Activated naive CD8-positive, alpha-beta T cell (primary cell): ENCODE measurements at regions not wholly inside any gene's neighbourhood (a gene's known extent, or its start where the extent isn't known, plus 50 kb on each side); places are given as distances from the start of the nearest gene placed in this dataset.
"Not testable (repeated sequence)": the region's sequence is repeated elsewhere in the genome, so short reads cannot be mapped to it uniquely, and the experiment has no call there.

Experiments
- H3K27ac Mint-ChIP-seq: one replicate; pipeline ENCODE4 v1.8.0; 2021; ENCODE audit warnings: mixed read lengths
- H3K27me3 Mint-ChIP-seq: one replicate; pipeline ENCODE4 v1.8.0; 2021; ENCODE audit warnings: mixed read lengths
- H3K36me3 Mint-ChIP-seq: one replicate; pipeline ENCODE4 v1.8.0; 2021; ENCODE audit warnings: mixed read lengths
- H3K4me1 Mint-ChIP-seq: one replicate; pipeline ENCODE4 v1.8.0; 2021; ENCODE audit warnings: low read depth, mixed read lengths
- H3K4me3 Mint-ChIP-seq: one replicate; pipeline ENCODE4 v1.8.0; 2021; ENCODE audit warnings: mild to moderate bottlenecking, mixed read lengths
- H3K9me3 Mint-ChIP-seq: one replicate; pipeline ENCODE4 v1.8.0; 2021; ENCODE audit warnings: low read depth, mixed read lengths

GRCh38 chr15:83335542-83335941 lies 51.1 kb upstream of the BNC1 start:
- H3K9me3 Mint-ChIP-seq, H3K4me3 Mint-ChIP-seq, H3K27ac Mint-ChIP-seq, H3K4me1 Mint-ChIP-seq, H3K36me3 Mint-ChIP-seq: not testable (repeated sequence)
- H3K27me3 Mint-ChIP-seq: peaks cover 13% of the 10 kb centered on the region

- Mint-ChIP-seq H3K36me3 (no peaks in the 10 kb centered on the region), H3K4me1 (no peaks in the 10 kb centered on the region), H3K9me3 (no peaks in the 10 kb centered on the region), H3K27me3 (peaks cover 13% of the 10 kb centered on the region), H3K4me3 (no peak overlapping the region), H3K27ac (no peak overlapping the region)
Measured at GRCh38 chr15:83339396-83339795, 54.9 kb upstream of the BNC1 start.

DNA sequence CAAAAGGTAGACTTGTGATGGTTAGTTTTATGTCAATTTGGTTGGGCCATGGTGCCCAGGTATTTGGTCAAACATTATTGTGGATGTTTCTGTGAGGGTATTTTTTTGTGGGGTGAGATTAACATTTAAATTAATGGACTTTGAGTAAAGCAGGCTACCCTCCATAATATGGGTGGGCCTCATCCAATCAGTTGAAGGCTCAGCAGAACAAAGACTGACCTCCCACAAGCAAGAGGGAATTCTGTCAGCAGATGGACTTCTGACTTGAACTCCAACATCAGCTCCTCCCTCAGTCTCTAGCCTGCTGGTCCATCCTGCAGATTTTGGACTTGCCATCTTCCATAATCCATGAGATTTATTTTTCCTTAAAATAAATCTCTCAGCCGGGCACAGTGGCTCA lies 55.6 kb upstream of the BNC1 start:
- H3K27me3 Mint-ChIP-seq: peaks cover 12% of the 10 kb centered on the region
- H3K27ac Mint-ChIP-seq: no peak overlapping the region
- no peaks in the 10 kb centered on the region for H3K36me3 Mint-ChIP-seq
- no peaks in the 10 kb centered on the region for H3K9me3 Mint-ChIP-seq
- H3K4me1 Mint-ChIP-seq: no peaks in the 10 kb centered on the region
- H3K4me3 Mint-ChIP-seq: no peak overlapping the region

DNA sequence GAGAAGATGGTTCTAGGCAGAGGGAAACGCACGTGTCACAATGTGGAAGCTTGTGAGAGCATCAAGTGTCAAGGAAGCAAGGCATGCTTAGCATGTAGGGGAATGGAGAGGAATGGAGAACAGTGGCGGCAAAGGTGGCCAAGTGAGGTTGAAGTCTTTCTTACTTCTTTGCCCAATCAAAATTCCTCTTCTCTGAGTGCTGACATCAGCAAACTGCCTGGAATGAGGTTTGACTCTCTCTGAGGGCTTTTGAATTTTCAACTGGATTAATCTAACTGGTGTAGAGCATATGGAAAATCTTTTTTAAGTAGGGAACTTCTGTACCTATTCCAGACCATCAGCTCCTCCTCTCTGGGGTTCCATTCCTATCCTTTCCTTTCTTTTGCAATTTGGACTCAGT lies 61.9 kb upstream of the BNC1 start:
- Mint-ChIP-seq H3K36me3 (no peaks in the 10 kb centered on the region), H3K27me3 (peaks cover 13% of the 10 kb centered on the region), H3K4me1 (no peaks in the 10 kb centered on the region), H3K27ac (no peak overlapping the region), H3K4me3 (no peak overlapping the region), H3K9me3 (no peaks in the 10 kb centered on the region)

GRCh38 chr15:83352119-83352518 lies 67.7 kb upstream of the BNC1 start:
- H3K4me1 Mint-ChIP-seq: no peaks in the 10 kb centered on the region
- no peak overlapping the region for H3K4me3 Mint-ChIP-seq
- H3K27me3 Mint-ChIP-seq: peaks cover 5% of the 10 kb centered on the region
- no peak overlapping the region for H3K27ac Mint-ChIP-seq
- no peaks in the 10 kb centered on the region for H3K36me3 Mint-ChIP-seq
- no peaks in the 10 kb centered on the region for H3K9me3 Mint-ChIP-seq

DNA sequence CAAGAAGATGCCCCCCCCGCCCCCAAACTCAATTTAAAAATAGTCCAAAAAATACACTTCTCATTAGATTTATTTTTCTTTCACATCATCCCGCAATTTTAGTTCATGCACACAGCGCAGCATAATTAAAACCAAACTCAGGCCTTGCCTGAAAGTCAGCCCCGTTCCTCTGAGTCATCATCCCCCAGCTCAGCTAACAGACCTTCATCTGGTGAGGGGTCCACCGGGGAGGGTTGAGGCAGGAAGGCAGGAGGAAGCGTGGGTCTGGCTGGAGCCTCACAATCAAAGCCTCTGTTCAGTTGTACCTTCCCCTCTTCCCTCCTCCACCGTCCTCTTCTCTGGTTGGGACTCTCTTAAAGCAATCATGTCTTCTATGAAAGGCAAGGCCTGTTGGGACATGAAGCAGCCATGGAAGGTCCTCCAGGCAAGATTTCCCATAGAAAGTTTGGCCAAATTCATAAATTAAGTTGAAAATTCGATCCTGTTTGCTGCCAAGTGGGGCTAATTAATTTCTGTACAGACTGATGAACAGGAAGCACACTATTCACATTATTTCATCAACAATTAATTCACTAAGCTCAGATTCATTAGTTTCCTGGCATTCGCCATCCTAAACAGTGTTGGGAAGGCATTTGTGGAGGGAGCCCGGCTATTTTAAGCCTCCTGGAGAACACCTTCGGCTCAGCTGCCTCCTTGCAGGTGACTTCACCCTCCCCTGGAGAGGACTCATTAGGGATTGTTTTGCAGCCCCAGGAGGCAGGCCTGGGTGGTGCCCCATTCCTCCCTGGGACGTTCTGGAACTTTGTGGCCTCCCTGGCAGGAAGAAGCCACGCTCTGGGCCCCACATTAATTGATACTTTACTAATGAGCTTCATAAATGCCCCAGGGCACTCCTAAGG lies 72.3 kb upstream of the BNC1 start:
- Mint-ChIP-seq H3K9me3 (no peaks in the 10 kb centered on the region), H3K4me3 (no peak overlapping the region), H3K4me1 (no peaks in the 10 kb centered on the region), H3K27me3 (peaks cover 4% of the 10 kb centered on the region), H3K36me3 (no peaks in the 10 kb centered on the region), H3K27ac (no peak overlapping the region)

GRCh38 chr15:83358972-83359564 lies 74.6 kb upstream of the BNC1 start:
- H3K27me3 Mint-ChIP-seq: peaks cover 13% of the 10 kb centered on the region
- H3K27ac Mint-ChIP-seq: no peak overlapping the region
- H3K9me3 Mint-ChIP-seq: no peaks in the 10 kb centered on the region
- H3K4me3 Mint-ChIP-seq: no peak overlapping the region
- no peaks in the 10 kb centered on the region for H3K36me3 Mint-ChIP-seq
- H3K4me1 Mint-ChIP-seq: no peaks in the 10 kb centered on the region

- H3K4me3 Mint-ChIP-seq: no peak overlapping the region
- peaks cover 30% of the 10 kb centered on the region for H3K27me3 Mint-ChIP-seq
Measured at GRCh38 chr15:83362706-83363105, 78.2 kb upstream of the BNC1 start.

DNA sequence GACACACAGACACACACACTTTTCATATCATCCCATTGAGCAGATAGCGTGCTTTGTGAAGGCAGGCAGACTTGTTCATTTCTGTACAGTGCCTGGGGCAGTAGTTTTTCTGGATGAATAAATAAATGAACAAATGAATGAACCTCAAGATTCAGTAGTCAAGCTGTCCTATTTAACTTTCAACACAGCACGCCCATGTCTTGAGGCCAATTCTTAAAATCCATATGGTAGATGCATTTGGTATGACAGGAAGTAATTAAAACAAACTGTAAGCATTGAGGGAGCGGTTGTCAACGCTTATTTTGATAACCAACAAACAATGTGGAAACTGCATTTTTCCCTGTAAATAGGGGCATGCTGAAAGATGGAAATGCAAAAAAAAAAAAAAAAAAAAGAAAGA lies 80.0 kb upstream of the BNC1 start:
- Mint-ChIP-seq H3K36me3 (no peaks in the 10 kb centered on the region), H3K27me3 (peaks cover 33% of the 10 kb centered on the region), H3K4me3 (no peak overlapping the region), H3K27ac (no peak overlapping the region), H3K4me1 (peaks cover 11% of the 10 kb centered on the region), H3K9me3 (no peaks in the 10 kb centered on the region)

More at GRCh38 chr15:83362706-83363105, 78.2 kb upstream of the BNC1 start:
- Mint-ChIP-seq H3K4me1 (peaks cover 11% of the 10 kb centered on the region), H3K27ac (no peak overlapping the region), H3K9me3 (no peaks in the 10 kb centered on the region), H3K36me3 (no peaks in the 10 kb centered on the region)

DNA sequence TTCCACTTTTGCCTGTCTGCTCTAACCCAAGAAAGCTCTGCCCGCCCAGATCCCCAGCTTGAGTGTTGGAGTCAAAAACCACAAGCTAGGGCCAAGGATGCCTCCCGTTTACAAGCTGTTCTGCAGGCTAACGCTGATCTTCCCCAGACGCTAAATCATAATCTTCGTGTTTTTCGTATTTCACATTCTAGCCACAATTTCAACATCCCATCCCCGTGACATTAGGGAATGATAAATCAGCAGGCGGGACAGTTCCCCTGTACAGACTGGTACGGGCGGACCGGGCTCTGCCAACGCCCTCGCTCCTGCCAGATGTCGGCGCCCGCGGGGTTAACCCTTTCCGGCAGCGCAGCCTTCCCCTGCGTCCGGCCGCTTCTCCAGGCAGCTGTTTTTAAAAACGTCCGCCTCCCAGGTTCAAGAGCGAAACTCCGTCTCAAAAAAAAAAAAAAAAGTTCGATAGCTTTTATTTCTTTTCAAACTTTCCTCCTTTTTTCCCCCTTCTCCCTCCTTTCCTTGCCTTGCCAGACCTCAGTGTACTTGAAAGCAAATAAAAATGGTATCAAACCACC lies 81.0 kb upstream of the BNC1 start:
- Mint-ChIP-seq H3K4me3 (peak overlapping the region; percentile 59), H3K27ac (no peak overlapping the region), H3K9me3 (no peaks in the 10 kb centered on the region), H3K27me3 (peaks cover 33% of the 10 kb centered on the region), H3K4me1 (peaks cover 11% of the 10 kb centered on the region), H3K36me3 (no peaks in the 10 kb centered on the region)

- H3K4me1 Mint-ChIP-seq: no peaks in the 10 kb centered on the region
- no peaks in the 10 kb centered on the region for H3K36me3 Mint-ChIP-seq
- H3K27me3 Mint-ChIP-seq: peaks cover 32% of the 10 kb centered on the region
- H3K4me3 Mint-ChIP-seq: no peak overlapping the region
- no peaks in the 10 kb centered on the region for H3K9me3 Mint-ChIP-seq
- H3K27ac Mint-ChIP-seq: no peak overlapping the region
Measured at GRCh38 chr15:83372434-83372891, 74.7 kb upstream of the SH3GL3 start.

GRCh38 chr15:83378921-83379578 lies 68.1 kb upstream of the SH3GL3 start:
- Mint-ChIP-seq H3K4me1 (no peaks in the 10 kb centered on the region), H3K27me3 (peaks cover 35% of the 10 kb centered on the region), H3K36me3 (no peaks in the 10 kb centered on the region), H3K9me3 (no peaks in the 10 kb centered on the region), H3K27ac (no peak overlapping the region), H3K4me3 (no peak overlapping the region)

DNA sequence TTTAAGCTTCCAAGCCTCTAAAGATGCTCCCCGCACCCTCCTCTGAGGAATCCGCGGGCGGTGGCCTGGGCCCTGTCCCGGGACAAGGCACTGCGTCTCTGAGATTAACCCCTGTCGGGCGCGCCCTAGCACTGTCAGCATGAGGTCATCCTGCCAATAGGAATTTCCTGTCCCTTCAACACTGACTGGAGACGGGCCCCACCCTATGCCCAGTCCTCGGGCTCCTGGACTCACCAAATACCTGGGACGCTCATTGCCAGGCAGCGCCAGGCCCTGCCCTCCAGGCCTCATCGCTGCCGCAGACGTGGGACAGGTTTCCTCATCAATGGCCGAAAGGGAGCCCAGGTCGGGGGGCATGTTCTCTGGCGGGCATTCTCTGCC lies 67.6 kb upstream of the SH3GL3 start:
- peaks cover 33% of the 10 kb centered on the region for H3K27me3 Mint-ChIP-seq
- no peak overlapping the region for H3K27ac Mint-ChIP-seq
- H3K9me3 Mint-ChIP-seq: no peaks in the 10 kb centered on the region
- no peaks in the 10 kb centered on the region for H3K36me3 Mint-ChIP-seq
- no peak overlapping the region for H3K4me3 Mint-ChIP-seq
- H3K4me1 Mint-ChIP-seq: no peaks in the 10 kb centered on the region

DNA sequence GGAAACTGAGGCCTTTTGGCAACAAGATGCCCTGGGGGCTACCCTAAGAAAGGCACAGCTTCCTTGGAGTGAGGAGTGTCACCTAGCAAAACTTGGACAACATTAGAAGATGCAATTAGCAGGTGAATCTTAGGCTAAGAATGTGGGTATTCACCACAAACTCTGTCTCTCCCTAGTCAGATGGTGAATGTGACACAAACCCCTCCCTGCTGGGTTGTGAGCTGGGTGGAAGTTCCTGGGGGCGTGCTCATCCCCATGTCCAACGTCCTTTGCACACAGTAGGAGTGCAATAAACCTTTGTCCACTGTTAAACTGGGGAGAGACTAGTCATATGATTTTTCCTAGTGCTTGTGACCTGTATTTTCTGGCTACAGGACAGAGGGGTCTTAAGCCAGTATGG lies 67.1 kb upstream of the SH3GL3 start:
- H3K9me3 Mint-ChIP-seq: no peaks in the 10 kb centered on the region
- H3K4me3 Mint-ChIP-seq: no peak overlapping the region
- no peak overlapping the region for H3K27ac Mint-ChIP-seq
- peaks cover 33% of the 10 kb centered on the region for H3K27me3 Mint-ChIP-seq
- H3K4me1 Mint-ChIP-seq: no peaks in the 10 kb centered on the region
- no peaks in the 10 kb centered on the region for H3K36me3 Mint-ChIP-seq

DNA sequence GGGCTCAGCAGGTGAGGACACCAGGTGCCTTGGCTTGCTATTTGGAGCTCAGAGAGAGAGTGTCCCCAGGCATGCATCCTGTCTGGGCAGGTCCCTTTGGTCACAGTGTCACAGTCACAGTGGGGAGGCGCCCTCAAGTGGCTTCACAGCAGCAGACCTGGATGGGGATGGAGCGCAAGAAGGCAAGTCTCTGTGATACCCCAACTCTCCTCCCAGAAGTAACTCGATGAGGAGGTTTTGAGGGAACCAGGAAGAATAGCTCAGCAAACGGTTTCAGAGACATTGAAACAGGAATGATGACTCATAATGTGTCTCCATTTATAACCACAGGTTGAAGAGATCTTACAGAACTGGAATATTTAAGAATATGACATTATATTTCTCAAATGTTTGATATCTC lies 66.5 kb upstream of the SH3GL3 start:
- no peaks in the 10 kb centered on the region for H3K36me3 Mint-ChIP-seq
- peaks cover 28% of the 10 kb centered on the region for H3K27me3 Mint-ChIP-seq
- no peaks in the 10 kb centered on the region for H3K4me1 Mint-ChIP-seq
- no peaks in the 10 kb centered on the region for H3K9me3 Mint-ChIP-seq
- H3K27ac Mint-ChIP-seq: no peak overlapping the region
- no peak overlapping the region for H3K4me3 Mint-ChIP-seq
